ENCODE measurements at regions not wholly inside any gene's neighbourhood (a gene's known extent, or its start where the extent isn't known, plus 50 kb on each side); places are given as distances from the start of the nearest gene placed in this dataset.

DNA sequence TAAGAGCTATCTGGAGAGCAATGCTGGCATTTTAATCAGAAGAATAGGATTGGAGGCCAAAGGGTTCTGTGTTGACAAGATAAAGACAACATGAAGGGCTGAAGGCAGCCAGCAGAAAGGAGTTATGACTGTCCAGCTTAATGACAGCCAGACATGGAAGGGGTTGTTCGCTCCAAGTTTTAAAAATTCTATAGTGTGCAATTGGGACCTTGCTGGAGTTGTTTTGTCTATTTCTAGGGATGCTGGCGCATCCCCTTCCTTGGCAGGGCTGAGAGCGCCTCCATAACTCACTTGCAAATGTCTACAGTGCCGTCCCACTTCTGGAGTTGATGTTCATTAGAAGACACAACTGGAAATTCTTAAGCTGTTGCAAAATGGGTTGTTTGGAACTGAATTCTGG, 200.7 kb downstream of the TLE3 start:
- no peak for DNase-seq (ENCODE audit: low spot score)

- no peak for DNase-seq (ENCODE audit: low spot score)
Observed at GRCh38 chr15:69897471-69898237, 200.1 kb downstream of the TLE3 start.

DNA sequence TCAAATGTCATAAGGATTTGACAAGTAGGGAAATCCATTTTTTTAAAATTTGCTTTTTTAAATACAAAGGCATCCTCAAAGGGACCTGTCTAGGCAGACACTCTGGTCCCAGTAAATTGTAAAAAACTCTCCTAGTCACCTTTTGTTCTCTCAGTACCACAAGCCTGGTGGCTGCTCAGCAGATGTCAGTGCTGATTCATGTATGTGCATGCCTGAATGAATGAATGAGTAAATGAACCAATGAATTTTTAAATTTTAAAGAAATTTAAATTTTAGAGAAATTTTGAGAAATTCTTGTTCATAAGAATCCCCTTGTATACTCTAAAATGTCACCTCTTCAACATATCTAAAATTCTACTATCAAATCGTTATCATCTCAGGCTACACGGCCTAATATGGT, 199.5 kb downstream of the TLE3 start:
- DNase-seq (ENCODE audit: low spot score): no peak

DNA sequence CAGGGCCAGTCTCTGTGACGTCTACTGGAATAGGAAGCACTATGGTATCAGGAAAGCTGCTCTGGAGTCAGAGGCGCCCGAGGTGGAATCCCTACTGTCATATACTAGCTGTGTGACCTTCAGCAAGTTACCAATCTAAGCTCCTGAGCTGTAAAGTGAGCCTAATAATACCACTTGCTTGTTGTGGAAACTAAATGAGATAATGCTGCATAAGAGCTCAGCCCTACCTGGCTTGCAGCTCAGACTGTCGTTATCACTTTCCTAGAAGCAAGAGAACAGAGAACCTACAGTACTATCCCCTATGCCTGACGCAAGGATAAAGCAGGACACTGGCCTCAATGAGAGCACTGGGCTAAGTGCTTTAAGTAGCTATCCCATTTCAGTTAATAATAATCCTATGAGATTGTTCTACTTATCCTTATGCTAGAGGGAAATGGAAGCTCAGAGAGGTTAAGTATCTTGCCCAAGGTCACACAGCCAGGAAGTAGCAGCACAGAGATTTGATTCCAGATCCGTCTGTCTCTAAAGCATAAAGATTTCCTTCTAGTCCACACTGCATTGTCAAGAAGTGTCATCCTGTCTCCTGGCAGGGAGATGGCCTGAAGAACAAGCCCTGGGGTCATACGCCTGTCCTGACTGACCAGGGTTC, 195.2 kb downstream of the TLE3 start:
- no peak for DNase-seq (ENCODE audit: low spot score)

DNA sequence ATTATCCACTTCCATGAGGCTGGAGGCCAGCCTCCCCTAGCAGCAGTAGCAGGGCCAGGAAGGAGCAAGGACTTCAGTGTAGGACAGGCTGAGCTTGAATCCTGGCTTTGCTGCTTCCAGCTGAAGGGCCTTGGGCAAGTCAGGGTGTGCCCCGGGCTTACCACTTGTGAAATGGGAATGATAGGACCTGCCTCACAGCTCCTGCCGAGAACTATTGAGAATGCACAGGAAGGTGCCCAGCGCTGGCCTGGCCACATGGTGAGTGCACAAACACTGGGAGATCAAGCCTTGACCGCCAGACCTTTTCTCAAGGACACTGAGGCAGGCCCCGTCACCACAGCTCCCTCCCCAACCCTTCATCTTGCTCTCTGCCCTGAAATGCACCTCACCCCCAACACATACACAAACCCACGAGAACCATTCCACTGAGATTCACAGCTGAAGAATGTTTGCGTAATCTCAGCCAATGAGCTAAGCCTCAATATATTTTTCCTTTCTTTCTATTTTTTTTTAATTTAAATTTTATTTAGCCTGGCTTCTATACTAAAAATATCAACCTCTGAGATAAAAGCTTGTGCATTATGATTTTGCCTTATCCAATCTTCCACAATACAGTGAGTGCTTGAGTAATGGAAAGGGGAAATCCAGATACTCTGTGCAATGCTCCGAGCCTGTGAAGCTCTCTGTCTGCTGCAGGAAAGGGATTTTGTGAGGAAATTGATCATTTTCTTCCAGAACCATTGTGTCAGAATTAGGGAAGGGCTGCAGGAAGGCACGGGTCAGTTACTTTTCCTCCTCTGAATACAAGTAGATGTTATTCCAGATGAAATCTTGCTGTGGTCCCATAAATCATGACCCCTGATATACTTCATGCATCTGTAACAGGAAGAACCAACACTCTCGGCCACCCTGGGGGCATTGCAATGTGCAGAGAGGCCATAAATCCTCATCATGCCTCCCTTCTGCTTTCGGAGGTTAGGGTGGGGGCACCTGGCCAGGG, 193.9 kb downstream of the TLE3 start:
- peak; percentile 42 for DNase-seq (ENCODE audit: low spot score)

DNA sequence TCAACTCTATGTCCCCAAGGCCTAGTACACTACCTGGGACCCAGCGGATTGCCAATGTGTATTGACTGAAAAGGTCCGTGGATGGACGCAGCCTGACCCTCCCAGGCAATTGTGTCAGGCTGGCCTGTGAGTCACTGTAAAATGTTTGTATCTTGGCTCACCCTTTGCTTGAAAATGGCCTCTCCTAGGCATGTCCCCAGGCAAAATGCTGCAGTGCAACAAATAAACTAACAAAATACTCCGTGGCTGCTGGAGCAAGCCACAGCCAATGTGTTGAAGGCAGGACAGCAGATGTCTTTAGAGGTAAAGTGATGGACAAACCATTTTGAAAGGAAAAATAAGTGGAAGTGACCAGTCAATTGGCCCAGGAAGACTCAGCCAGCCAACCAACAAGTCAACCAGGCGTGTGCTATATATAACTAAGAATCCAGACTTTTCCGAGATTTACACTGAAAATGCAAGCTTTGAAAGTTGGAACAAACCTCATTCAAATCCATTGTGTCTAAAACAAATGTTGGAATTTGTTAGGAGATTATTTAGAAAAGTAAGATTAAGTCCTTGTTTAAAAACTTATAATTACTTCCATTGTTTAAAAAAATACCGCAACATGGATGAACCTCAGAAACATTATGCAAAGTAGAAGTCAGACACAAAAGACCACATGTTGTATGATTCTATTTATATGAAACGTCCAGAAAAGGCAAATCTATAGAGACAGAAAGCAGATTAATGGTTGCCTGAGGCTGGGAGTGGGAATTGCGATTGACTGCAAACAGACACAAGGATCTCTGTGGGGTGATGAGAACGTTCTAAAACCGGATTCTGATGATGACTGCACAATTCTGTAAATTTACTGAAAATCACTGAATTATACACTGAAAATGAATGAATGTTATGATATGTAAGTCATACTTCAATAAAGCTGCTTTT, 191.2 kb downstream of the TLE3 start:
- no peak for DNase-seq (ENCODE audit: low spot score)

DNA sequence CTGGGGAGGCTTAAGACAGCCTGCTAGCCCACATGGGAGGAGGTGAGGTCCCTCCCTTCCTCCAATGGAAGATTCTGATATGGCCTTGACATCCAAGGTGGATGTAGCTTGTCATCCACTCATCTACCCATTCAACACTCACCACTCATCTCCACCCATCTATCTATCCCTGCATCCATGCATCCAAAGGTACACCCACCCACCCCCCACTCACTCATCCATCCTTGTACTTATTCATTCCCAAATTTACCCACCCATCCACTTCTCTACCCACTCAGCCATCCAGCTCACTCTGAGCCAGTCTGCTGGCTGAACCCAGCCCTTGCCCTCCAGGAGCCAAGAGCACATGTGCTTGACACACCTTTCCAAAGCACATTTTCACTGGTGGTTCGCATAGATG, 189.7 kb downstream of the TLE3 start:
- no peak for DNase-seq (ENCODE audit: low spot score)

GRCh38 chr15:69908590-69909420, 188.9 kb downstream of the TLE3 start:
- no peak for DNase-seq (ENCODE audit: low spot score)

GRCh38 chr15:69909719-69910444, 187.8 kb downstream of the TLE3 start:
- no peak for DNase-seq (ENCODE audit: low spot score)

- no peak for DNase-seq (ENCODE audit: low spot score)
Observed at GRCh38 chr15:69910514-69910913, 187.2 kb downstream of the TLE3 start.

DNA sequence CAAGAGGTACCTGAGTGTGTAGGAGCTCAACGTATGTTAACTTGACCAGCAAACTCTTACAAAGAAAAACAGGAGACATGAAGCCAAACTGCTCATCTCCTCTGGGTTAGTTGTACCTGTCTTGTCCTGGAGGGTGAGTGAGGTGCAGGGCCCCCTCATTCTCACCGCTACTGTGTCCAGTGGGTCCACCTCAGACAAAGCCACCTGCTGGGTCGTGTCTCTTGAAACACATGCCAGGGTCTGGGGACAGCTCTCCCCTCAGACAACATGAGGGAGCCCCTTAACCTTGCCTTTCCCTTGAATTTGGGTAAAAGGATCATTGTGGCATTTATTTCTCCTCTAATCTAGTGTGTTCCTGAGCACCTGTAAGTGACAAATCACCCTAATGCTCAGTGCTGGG, 185.6 kb downstream of the TLE3 start:
- no peak for DNase-seq (ENCODE audit: low spot score)

- no peak for DNase-seq (ENCODE audit: low spot score)
Observed at GRCh38 chr15:69914040-69914439, 183.7 kb downstream of the TLE3 start.

DNA sequence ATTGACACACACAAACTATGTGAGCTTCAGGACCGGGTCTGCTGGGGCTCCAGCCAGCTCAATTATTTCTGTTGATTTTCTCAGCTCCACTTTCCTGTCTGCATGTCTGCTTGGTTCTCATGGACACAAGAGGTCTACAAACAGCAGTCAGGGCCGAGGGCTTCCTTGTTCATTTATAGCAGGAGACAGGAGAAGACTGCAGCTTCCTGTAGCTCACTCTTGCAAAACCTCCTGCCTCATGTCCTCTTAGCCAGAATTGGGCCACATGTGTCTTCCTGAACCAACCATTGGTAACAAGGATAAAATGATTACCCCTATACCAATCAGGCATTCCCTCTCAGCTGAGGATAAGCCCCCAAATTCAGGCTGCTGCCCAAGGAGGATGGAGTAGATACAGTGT, 182.8 kb downstream of the TLE3 start:
- DNase-seq (ENCODE audit: low spot score): no peak

DNA sequence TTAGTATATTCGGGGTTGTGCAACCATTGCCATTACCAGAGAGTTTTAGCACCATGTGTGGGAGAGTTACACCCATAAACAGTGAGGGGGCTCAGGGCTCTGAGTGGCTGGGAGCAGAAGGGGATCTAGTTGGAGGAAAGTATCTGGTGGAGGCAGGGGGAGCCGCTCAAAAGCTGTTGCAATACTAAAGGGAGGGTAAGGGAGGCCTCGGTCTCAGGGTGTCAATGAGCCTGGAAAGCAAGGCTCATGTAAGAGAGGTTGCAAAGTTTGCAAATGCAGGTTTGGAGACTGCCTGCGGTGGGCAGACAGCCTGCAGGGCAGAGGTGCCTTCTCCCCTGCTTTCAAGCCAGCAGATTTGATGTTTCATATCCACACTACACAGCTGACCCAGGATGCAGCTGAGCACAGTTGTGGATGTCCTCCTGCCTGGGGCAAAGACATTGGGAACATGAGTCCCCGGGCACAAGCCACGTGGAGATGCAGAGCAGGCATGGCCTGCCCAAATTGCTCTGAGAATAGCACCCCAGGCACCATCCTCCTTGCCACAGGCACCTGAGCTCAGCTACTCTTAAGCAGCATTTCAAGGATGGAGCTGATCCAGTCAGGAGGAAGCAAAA, 181.4 kb downstream of the TLE3 start:
- no peak for DNase-seq (ENCODE audit: low spot score)

DNA sequence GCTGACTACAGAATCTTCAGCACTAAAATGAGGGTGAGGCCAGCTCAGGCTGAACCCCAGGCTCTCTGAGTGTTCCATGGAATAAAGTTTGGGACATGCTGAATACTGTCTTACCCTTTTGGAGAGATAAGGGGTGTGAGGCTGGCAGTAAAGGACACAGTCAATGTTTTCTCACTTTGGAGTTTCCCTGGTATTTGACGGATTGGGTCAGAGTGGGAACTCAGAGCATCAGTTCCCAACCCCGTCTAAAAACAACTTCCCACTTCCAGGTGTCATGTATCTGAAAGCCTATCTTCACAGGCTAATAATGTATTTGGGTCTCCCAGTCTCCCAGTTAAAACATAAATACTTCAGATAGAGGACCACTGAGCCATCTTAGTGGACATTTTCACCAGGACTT, 180.7 kb downstream of the TLE3 start:
- no peak for DNase-seq (ENCODE audit: low spot score)

- DNase-seq (ENCODE audit: low spot score): peak; percentile 87
Observed at GRCh38 chr15:69919816-69920215, 177.9 kb downstream of the TLE3 start.

GRCh38 chr15:69920221-69920620, 177.5 kb downstream of the TLE3 start:
- DNase-seq (ENCODE audit: low spot score): peak; percentile 58

GRCh38 chr15:69921626-69922619, 175.8 kb downstream of the TLE3 start:
- no peak for DNase-seq (ENCODE audit: low spot score)

Measured in ecto neural progenitor cell (in vitro differentiated cells).